MCF 10A (cell line): ENCODE measurements at regions not wholly inside any gene's neighbourhood (a gene's known extent, or its start where the extent isn't known, plus 50 kb on each side); places are given as distances from the start of the nearest gene placed in this dataset.

Source experiments
- BruUV-seq: library from RNA; stranded (reverse); fragments of 400-500 nt; replicated peaks from 2 replicates; lab custom pipeline; 2021; lab: Mats Ljungman, UMichigan
- CTCF ChIA-PET: fragments of 300-600 bp; sonication (Branson Sonifier 250); formaldehyde crosslinking; extraction: SDS; loops from one replicate; lab custom pipeline; 2021; ENCODE audit warnings: antibody characterized with exemption, inconsistent platforms; lab: Yijun Ruan, JAX
- POLR2A ChIA-PET: fragments of 300-600, 350-650 bp; sonication (Branson Sonifier 250); formaldehyde crosslinking; extraction: SDS; loops from one replicate; lab custom pipeline; 2020; ENCODE audit warnings: antibody characterized with exemption, inconsistent platforms; lab: Yijun Ruan, JAX
- DNase-seq: peaks from one replicate; pipeline ENCODE4 v3.0.0-alpha.2; 2018; ENCODE audit not compliant: unreplicated experiment
- H3K27ac Mint-ChIP-seq: one replicate; pipeline ENCODE4 v1.8.0; 2022; ENCODE audit warnings: mild to moderate bottlenecking, low read depth, mixed read lengths; ENCODE audit not compliant: unreplicated experiment
- H3K27me3 Mint-ChIP-seq: one replicate; pipeline ENCODE4 v1.8.0; 2022; ENCODE audit warnings: mixed read lengths; ENCODE audit not compliant: insufficient read depth, unreplicated experiment
- H3K36me3 Mint-ChIP-seq: one replicate; pipeline ENCODE4 v1.8.0; 2022; ENCODE audit warnings: mild to moderate bottlenecking, moderate library complexity, mixed read lengths; ENCODE audit not compliant: insufficient read depth, unreplicated experiment
- H3K4me1 Mint-ChIP-seq: one replicate; pipeline ENCODE4 v1.8.0; 2022; ENCODE audit warnings: mixed read lengths; ENCODE audit not compliant: insufficient read depth, unreplicated experiment
- H3K4me3 Mint-ChIP-seq: one replicate; pipeline ENCODE4 v1.8.0; 2022; ENCODE audit warnings: mild to moderate bottlenecking, moderate library complexity, mixed read lengths; ENCODE audit not compliant: unreplicated experiment
- H3K9me3 Mint-ChIP-seq: one replicate; pipeline ENCODE4 v1.8.0; 2022; ENCODE audit warnings: mixed read lengths; ENCODE audit not compliant: unreplicated experiment
- CTCF ChIP-seq: fragments of 200-600 bp; IDR thresholded peaks from one replicate; pipeline ENCODE4 v1.8.0; 2022; ENCODE audit warnings: antibody characterized with exemption, mild to moderate bottlenecking; ENCODE audit not compliant: unreplicated experiment
- intact Hi-C: fragments of 100-400 bp; cut with micrococcal nuclease; formaldehyde crosslinking; loops from 2 replicates; pipeline ENCODE4 v1.14.1; 2022

- intact Hi-C loops: no loop called here
- Mint-ChIP-seq H3K4me1 (peaks cover 7% of the 10 kb centered on the region), H3K27me3 (no peaks in the 10 kb centered on the region), H3K27ac (no peak overlapping the region), H3K36me3 (no peaks in the 10 kb centered on the region), H3K9me3 (no peaks in the 10 kb centered on the region), H3K4me3 (no peak overlapping the region)
- POLR2A ChIA-PET: no interaction called here
- no peak for TF ChIP-seq CTCF
- BruUV-seq: no TSS peak
- CTCF ChIA-PET: no interaction called here
- no peak for DNase-seq
Observed at GRCh38 chr3:127396473-127396872, 108.6 kb upstream of the PRR20G start.

- CTCF ChIA-PET: no interaction called here
- Mint-ChIP-seq H3K36me3 (no peaks in the 10 kb centered on the region), H3K27me3 (no peaks in the 10 kb centered on the region), H3K9me3 (no peaks in the 10 kb centered on the region), H3K27ac (no peak overlapping the region), H3K4me3 (no peak overlapping the region), H3K4me1 (peaks cover 7% of the 10 kb centered on the region)
- POLR2A ChIA-PET: no interaction called here
- no TSS peak for BruUV-seq
- no peak for TF ChIP-seq CTCF
- DNase-seq: no peak
- intact Hi-C loops: no loop called here
Observed at GRCh38 chr3:127395663-127396355, 108.0 kb upstream of the PRR20G start.

- no peak overlapping the region for H3K27ac Mint-ChIP-seq
- intact Hi-C loops: no loop called here
- POLR2A ChIA-PET: no interaction called here
- H3K4me1 Mint-ChIP-seq: peaks cover 7% of the 10 kb centered on the region
- no TSS peak for BruUV-seq
- no peak for DNase-seq
- H3K36me3 Mint-ChIP-seq: no peaks in the 10 kb centered on the region
- H3K9me3 Mint-ChIP-seq: no peaks in the 10 kb centered on the region
- H3K4me3 Mint-ChIP-seq: no peak overlapping the region
- no peaks in the 10 kb centered on the region for H3K27me3 Mint-ChIP-seq
- CTCF ChIA-PET: no interaction called here
- TF ChIP-seq CTCF: no peak
Observed at GRCh38 chr3:127394984-127395662, 107.3 kb upstream of the PRR20G start.

- Mint-ChIP-seq H3K9me3 (no peaks in the 10 kb centered on the region), H3K36me3 (no peaks in the 10 kb centered on the region), H3K4me3 (no peak overlapping the region), H3K27me3 (no peaks in the 10 kb centered on the region), H3K27ac (no peak overlapping the region), H3K4me1 (peaks cover 14% of the 10 kb centered on the region)
- ChIA-PET POLR2A (no interaction called here), CTCF (no interaction called here)
- DNase-seq: no peak
- no peak for TF ChIP-seq CTCF
- BruUV-seq: no TSS peak
- intact Hi-C loops: no loop called here
Observed at GRCh38 chr3:127394031-127394430, 106.2 kb upstream of the PRR20G start.
